ENCODE measurements at regions not wholly inside any gene's neighbourhood (a gene's known extent, or its start where the extent isn't known, plus 50 kb on each side); places are given as distances from the start of the nearest gene placed in this dataset.

GRCh38 chr3:111299192-111299615 lies 227.6 kb downstream of the NECTIN3 start:
- TF ChIP-seq, protein P1, sequence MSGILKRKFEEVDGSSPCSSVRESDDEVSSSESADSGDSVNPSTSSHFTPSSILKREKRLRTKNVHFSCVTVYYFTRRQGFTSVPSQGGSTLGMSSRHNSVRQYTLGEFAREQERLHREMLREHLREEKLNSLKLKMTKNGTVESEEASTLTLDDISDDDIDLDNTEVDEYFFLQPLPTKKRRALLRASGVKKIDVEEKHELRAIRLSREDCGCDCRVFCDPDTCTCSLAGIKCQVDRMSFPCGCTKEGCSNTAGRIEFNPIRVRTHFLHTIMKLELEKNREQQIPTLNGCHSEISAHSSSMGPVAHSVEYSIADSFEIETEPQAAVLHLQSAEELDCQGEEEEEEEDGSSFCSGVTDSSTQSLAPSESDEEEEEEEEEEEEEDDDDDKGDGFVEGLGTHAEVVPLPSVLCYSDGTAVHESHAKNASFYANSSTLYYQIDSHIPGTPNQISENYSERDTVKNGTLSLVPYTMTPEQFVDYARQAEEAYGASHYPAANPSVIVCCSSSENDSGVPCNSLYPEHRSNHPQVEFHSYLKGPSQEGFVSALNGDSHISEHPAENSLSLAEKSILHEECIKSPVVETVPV (CRISPR knock-in tag; IDR thresholded peaks at IDR 0.05), result no peak
- peak; percentile 60; the same call in 2 of the 3 replicates for ATAC-seq

DNA sequence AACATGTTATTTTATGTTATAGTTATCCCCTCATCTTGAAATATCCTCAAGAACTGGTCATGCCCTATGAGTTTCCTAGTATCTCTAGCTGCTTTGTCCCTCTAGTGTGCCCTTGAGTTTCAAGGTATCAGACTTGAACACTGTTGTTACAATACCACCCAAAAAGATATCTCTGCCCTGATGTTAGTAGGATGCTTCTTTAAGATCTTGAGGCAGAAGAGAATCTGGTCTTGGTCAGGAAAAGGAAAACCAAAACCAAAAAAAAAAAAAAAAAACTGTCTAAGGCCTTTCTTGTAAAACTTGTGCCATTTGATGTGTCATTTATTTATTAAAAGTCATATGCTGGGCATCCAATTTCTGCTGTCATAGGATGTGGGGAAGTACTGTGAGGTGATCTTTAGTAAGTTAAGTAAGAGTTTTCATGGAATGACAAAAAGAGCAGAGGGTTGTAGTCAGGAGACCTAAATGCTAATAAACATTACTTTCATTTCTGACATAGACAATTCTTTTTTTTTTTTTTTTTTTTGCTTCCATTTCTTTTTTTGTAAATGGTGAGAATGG lies 229.7 kb downstream of the NECTIN3 start:
- TF ChIP-seq TCF4 (CRISPR knock-in tag; IDR thresholded peaks at IDR 0.05; ENCODE audit: borderline replicate concordance) (no peak), ZNF565 (CRISPR knock-in tag; conservative IDR thresholded peaks at IDR 0.05; ENCODE audit: low read depth) (no peak), ZFP30 (CRISPR knock-in tag; IDR thresholded peaks at IDR 0.05) (no peak), BACH2 (CRISPR knock-in tag; IDR thresholded peaks at IDR 0.05; ENCODE audit: borderline replicate concordance) (no peak), ZFP3 (CRISPR knock-in tag; IDR thresholded peaks at IDR 0.05) (no peak), OSR1 (CRISPR knock-in tag; IDR thresholded peaks at IDR 0.05) (no peak), ESRRG (CRISPR knock-in tag; IDR thresholded peaks at IDR 0.05) (no peak), GLIS3 (CRISPR knock-in tag; IDR thresholded peaks at IDR 0.05) (no peak)
- TF ChIP-seq, protein P2, sequence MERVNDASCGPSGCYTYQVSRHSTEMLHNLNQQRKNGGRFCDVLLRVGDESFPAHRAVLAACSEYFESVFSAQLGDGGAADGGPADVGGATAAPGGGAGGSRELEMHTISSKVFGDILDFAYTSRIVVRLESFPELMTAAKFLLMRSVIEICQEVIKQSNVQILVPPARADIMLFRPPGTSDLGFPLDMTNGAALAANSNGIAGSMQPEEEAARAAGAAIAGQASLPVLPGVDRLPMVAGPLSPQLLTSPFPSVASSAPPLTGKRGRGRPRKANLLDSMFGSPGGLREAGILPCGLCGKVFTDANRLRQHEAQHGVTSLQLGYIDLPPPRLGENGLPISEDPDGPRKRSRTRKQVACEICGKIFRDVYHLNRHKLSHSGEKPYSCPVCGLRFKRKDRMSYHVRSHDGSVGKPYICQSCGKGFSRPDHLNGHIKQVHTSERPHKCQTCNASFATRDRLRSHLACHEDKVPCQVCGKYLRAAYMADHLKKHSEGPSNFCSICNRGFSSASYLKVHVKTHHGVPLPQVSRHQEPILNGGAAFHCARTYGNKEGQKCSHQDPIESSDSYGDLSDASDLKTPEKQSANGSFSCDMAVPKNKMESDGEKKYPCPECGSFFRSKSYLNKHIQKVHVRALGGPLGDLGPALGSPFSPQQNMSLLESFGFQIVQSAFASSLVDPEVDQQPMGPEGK (CRISPR knock-in tag; IDR thresholded peaks at IDR 0.05; ENCODE audit: borderline replicate concordance), result no peak
- TF ChIP-seq, protein P3, sequence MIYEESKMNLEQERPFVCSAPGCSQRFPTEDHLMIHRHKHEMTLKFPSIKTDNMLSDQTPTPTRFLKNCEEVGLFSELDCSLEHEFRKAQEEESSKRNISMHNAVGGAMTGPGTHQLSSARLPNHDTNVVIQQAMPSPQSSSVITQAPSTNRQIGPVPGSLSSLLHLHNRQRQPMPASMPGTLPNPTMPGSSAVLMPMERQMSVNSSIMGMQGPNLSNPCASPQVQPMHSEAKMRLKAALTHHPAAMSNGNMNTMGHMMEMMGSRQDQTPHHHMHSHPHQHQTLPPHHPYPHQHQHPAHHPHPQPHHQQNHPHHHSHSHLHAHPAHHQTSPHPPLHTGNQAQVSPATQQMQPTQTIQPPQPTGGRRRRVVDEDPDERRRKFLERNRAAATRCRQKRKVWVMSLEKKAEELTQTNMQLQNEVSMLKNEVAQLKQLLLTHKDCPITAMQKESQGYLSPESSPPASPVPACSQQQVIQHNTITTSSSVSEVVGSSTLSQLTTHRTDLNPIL (CRISPR knock-in tag; IDR thresholded peaks at IDR 0.05; ENCODE audit: low read depth), result no peak
- TF ChIP-seq, protein P4, sequence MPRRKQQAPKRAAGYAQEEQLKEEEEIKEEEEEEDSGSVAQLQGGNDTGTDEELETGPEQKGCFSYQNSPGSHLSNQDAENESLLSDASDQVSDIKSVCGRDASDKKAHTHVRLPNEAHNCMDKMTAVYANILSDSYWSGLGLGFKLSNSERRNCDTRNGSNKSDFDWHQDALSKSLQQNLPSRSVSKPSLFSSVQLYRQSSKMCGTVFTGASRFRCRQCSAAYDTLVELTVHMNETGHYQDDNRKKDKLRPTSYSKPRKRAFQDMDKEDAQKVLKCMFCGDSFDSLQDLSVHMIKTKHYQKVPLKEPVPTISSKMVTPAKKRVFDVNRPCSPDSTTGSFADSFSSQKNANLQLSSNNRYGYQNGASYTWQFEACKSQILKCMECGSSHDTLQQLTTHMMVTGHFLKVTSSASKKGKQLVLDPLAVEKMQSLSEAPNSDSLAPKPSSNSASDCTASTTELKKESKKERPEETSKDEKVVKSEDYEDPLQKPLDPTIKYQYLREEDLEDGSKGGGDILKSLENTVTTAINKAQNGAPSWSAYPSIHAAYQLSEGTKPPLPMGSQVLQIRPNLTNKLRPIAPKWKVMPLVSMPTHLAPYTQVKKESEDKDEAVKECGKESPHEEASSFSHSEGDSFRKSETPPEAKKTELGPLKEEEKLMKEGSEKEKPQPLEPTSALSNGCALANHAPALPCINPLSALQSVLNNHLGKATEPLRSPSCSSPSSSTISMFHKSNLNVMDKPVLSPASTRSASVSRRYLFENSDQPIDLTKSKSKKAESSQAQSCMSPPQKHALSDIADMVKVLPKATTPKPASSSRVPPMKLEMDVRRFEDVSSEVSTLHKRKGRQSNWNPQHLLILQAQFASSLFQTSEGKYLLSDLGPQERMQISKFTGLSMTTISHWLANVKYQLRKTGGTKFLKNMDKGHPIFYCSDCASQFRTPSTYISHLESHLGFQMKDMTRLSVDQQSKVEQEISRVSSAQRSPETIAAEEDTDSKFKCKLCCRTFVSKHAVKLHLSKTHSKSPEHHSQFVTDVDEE (CRISPR knock-in tag; IDR thresholded peaks at IDR 0.05), result no peak
- ATAC-seq, result no peak

- ATAC-seq, result no peak
- TF ChIP-seq ISL1 (CRISPR knock-in tag; IDR thresholded peaks at IDR 0.05), result no peak
- TF ChIP-seq BACH2 (CRISPR knock-in tag; IDR thresholded peaks at IDR 0.05; ENCODE audit: borderline replicate concordance), result no peak
- no peak for TF ChIP-seq ZFP30 (CRISPR knock-in tag; IDR thresholded peaks at IDR 0.05)
- TF ChIP-seq ZFP3 (CRISPR knock-in tag; IDR thresholded peaks at IDR 0.05), result no peak
- TF ChIP-seq, protein P4 (CRISPR knock-in tag; IDR thresholded peaks at IDR 0.05), result no peak
- TF ChIP-seq PPARA (CRISPR knock-in tag; IDR thresholded peaks at IDR 0.05; ENCODE audit: borderline replicate concordance), result no peak
- no peak for TF ChIP-seq GLIS3 (CRISPR knock-in tag; IDR thresholded peaks at IDR 0.05)
- TF ChIP-seq ESRRG (CRISPR knock-in tag; IDR thresholded peaks at IDR 0.05), result no peak
- TF ChIP-seq, protein P3 (CRISPR knock-in tag; IDR thresholded peaks at IDR 0.05; ENCODE audit: low read depth), result no peak
- TF ChIP-seq TCF4 (CRISPR knock-in tag; IDR thresholded peaks at IDR 0.05; ENCODE audit: borderline replicate concordance), result no peak
- TF ChIP-seq SNAI2 (CRISPR knock-in tag; IDR thresholded peaks at IDR 0.05), result no peak
- TF ChIP-seq ZC3H10 (CRISPR knock-in tag; IDR thresholded peaks at IDR 0.05), result no peak
- TF ChIP-seq, protein P1 (CRISPR knock-in tag; IDR thresholded peaks at IDR 0.05), result no peak
- TF ChIP-seq OSR1 (CRISPR knock-in tag; IDR thresholded peaks at IDR 0.05), result no peak
- TF ChIP-seq ZNF565 (CRISPR knock-in tag; conservative IDR thresholded peaks at IDR 0.05; ENCODE audit: low read depth), result no peak
- TF ChIP-seq, protein P5, sequence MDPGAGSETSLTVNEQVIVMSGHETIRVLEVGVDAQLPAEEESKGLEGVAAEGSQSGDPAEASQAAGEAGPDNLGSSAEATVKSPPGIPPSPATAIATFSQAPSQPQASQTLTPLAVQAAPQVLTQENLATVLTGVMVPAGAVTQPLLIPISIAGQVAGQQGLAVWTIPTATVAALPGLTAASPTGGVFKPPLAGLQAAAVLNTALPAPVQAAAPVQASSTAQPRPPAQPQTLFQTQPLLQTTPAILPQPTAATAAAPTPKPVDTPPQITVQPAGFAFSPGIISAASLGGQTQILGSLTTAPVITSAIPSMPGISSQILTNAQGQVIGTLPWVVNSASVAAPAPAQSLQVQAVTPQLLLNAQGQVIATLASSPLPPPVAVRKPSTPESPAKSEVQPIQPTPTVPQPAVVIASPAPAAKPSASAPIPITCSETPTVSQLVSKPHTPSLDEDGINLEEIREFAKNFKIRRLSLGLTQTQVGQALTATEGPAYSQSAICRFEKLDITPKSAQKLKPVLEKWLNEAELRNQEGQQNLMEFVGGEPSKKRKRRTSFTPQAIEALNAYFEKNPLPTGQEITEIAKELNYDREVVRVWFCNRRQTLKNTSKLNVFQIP (CRISPR knock-in tag; IDR thresholded peaks at IDR 0.05; ENCODE audit: borderline replicate concordance, low read depth), result no peak
- TF ChIP-seq TOX (CRISPR knock-in tag; IDR thresholded peaks at IDR 0.05; ENCODE audit: borderline replicate concordance), result no peak
These were observed 230.4 kb downstream of the NECTIN3 start for GRCh38 chr3:111302063-111302462.
